ENCODE measurements at regions not wholly inside any gene's neighbourhood (a gene's known extent, or its start where the extent isn't known, plus 50 kb on each side); places are given as distances from the start of the nearest gene placed in this dataset.

DNA sequence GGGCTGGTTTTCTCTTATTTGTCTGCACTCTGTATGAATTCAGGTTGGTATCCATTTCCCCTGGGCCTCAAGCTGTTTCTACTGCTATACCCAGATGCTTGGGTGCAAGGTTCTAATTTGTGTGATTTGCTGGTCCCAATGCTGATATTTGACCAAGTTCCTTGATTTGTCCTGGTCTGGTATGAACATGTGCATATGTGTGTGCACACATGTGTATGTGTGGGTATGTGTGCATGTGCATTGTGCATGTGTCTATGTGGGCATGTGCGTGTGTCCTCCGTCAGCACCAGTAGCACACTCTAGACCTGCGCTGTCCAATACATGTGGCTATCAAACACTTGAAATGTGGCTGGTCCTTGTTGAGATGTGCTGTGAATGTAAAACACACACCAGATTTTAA lies 102.4 kb upstream of the TSPAN2 start:
- Histone ChIP-seq H4K91ac (replicated peaks; ENCODE audit: insufficient read length, low read length) (no peak overlapping the region), H3K4me3 (ENCODE audit: extremely low read depth in 1 of 4, insufficient read depth in 2 of 4, low read depth in 3 of 4, low read length in 4 of 4) (no peak overlapping the region), H3K27ac (ENCODE audit: low read depth, low read length) (no peak overlapping the region), H3K9me3 (ENCODE audit: insufficient read depth in 2 of 2, low read depth in 1 of 2, low read length in 1 of 2) (no peaks in the 10 kb centered on the region), H3K23me2 (ENCODE audit: low read depth, low read length) (no peaks in the 10 kb centered on the region), H2BK20ac (ENCODE audit: low read length) (no peak overlapping the region), H4K8ac (ENCODE audit: extremely low read depth, insufficient read depth, low read length) (no peak overlapping the region), H3K14ac (ENCODE audit: insufficient read length) (no peak overlapping the region), H2AK5ac (ENCODE audit: low read depth, low read length) (no peak overlapping the region), H4K20me1 (replicated peaks in 1 of 2; ENCODE audit: control insufficient read depth in 1 of 2, insufficient read depth in 2 of 2, low read length in 2 of 2) (no peaks in the 10 kb centered on the region), H2BK5ac (ENCODE audit: low read depth, low read length) (no peak overlapping the region), H3K36me3 (ENCODE audit: control insufficient read depth in 2 of 4, insufficient read depth in 4 of 4, low read length in 3 of 4) (no peaks in the 10 kb centered on the region), H3K18ac (ENCODE audit: extremely low read depth, low read length) (no peak overlapping the region), H3K4me1 (replicated peaks in 1 of 4; ENCODE audit: control insufficient read depth in 3 of 4, insufficient read depth in 4 of 4, low read length in 3 of 4) (no peaks in the 10 kb centered on the region), H3K9ac (replicated peaks in 1 of 4; ENCODE audit: extremely low read depth in 1 of 4, low read depth in 3 of 4, low read length in 3 of 4) (no peak overlapping the region), H3K23ac (ENCODE audit: insufficient read length) (no peak overlapping the region), H3K4ac (replicated peaks; ENCODE audit: insufficient read length, low read depth, low read length) (no peak overlapping the region), H2BK15ac (ENCODE audit: low read length) (no peak overlapping the region), H3K79me1 (ENCODE audit: low read depth, low read length) (no peaks in the 10 kb centered on the region), H2AFZ (ENCODE audit: low read length) (no peak overlapping the region), H4K5ac (ENCODE audit: insufficient read length, low read depth, low read length) (no peak overlapping the region), H2BK120ac (replicated peaks; ENCODE audit: low read depth, low read length) (no peak overlapping the region), H2BK12ac (ENCODE audit: low read depth, low read length) (no peak overlapping the region; the same call in 1 of the 2 replicates), H3K79me2 (ENCODE audit: control insufficient read depth in 1 of 2, insufficient read depth in 2 of 2, low read length in 2 of 2) (no peaks in the 10 kb centered on the region), H3K27me3 (replicated peaks in 1 of 4; ENCODE audit: control insufficient read depth in 3 of 4, extremely low read depth in 1 of 4, insufficient read depth in 3 of 4, low read length in 3 of 4) (no peaks in the 10 kb centered on the region), H3K4me2 (ENCODE audit: insufficient read depth in 1 of 2, low read depth in 2 of 2, low read length in 2 of 2) (no peak overlapping the region), H3K56ac (replicated peaks; ENCODE audit: insufficient read length, low read depth, low read length) (no peak overlapping the region)
- DNase-seq (ENCODE audit: low read depth in 1 of 2, low spot score in 2 of 2) (no peak), FAIRE-seq (no peak)
- CTCF ChIA-PET (ENCODE audit: partially characterized antibody): no interaction called here
- WGBS, 2 experiments (ENCODE audit: extremely low coverage in 1 of 2, insufficient coverage in 1 of 2, insufficient read length in 1 of 2, insufficient replicate concordance in 2 of 2, low coverage in 1 of 2, low lambda C conversion rate in 2 of 2, missing lambda C conversion rate in 1 of 2): 95% methylated on average over 3 of the region's 3 CpGs; no CpG with 5 or more reads in 1 of the 2 experiments
- POLR2A ChIA-PET (ENCODE audit: partially characterized antibody): no interaction called here
- no peak for TF ChIP-seq RXRA (IDR thresholded peaks at IDR 0.05; ENCODE audit: insufficient read depth, low read depth, low read length)
- TF ChIP-seq, protein P1, sequence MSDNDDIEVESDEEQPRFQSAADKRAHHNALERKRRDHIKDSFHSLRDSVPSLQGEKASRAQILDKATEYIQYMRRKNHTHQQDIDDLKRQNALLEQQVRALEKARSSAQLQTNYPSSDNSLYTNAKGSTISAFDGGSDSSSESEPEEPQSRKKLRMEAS (IDR thresholded peaks at IDR 0.05): no peak
- no peak for TF ChIP-seq CREB1 (IDR thresholded peaks at IDR 0.05)
- no peak for TF ChIP-seq EP300 (IDR thresholded peaks at IDR 0.05; ENCODE audit: borderline replicate concordance in 1 of 2, low read depth in 2 of 2, low read length in 2 of 2)
- no peak for TF ChIP-seq FOSL1 (IDR thresholded peaks at IDR 0.05; ENCODE audit: insufficient read depth, low read depth, low read length)
- no peak for TF ChIP-seq SP1 (IDR thresholded peaks at IDR 0.05; ENCODE audit: low read depth, low read length)
- no peak for TF ChIP-seq POU5F1 (IDR thresholded peaks at IDR 0.05; ENCODE audit: low read depth, low read length)
- TF ChIP-seq GTF2F1 (IDR thresholded peaks at IDR 0.05; ENCODE audit: borderline replicate concordance, low read depth, low read length): no peak
- no peak for TF ChIP-seq RNF2 (IDR thresholded peaks at IDR 0.05; ENCODE audit: borderline replicate concordance, low read depth, low read length, missing control alignments, poor library complexity, severe bottlenecking)
- TF ChIP-seq CTBP2 (IDR thresholded peaks at IDR 0.05; ENCODE audit: borderline replicate concordance, insufficient read depth, insufficient read length, low read length): no peak
- TF ChIP-seq, protein P2, sequence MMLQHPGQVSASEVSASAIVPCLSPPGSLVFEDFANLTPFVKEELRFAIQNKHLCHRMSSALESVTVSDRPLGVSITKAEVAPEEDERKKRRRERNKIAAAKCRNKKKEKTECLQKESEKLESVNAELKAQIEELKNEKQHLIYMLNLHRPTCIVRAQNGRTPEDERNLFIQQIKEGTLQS (IDR thresholded peaks at IDR 0.05; ENCODE audit: insufficient read depth, low read depth, low read length): no peak
- no peak for TF ChIP-seq KDM5A (IDR thresholded peaks at IDR 0.05; ENCODE audit: low read length)
- TF ChIP-seq RFX5 (IDR thresholded peaks at IDR 0.05; ENCODE audit: borderline replicate concordance, low read depth, low read length): no peak
- TF ChIP-seq SAP30 (IDR thresholded peaks at IDR 0.05; ENCODE audit: insufficient read depth, insufficient replicate concordance, low read length): no peak

Data from H1 (cell line).